ENCODE measurements at regions not wholly inside any gene's neighbourhood (a gene's known extent, or its start where the extent isn't known, plus 50 kb on each side); places are given as distances from the start of the nearest gene placed in this dataset.

DNA sequence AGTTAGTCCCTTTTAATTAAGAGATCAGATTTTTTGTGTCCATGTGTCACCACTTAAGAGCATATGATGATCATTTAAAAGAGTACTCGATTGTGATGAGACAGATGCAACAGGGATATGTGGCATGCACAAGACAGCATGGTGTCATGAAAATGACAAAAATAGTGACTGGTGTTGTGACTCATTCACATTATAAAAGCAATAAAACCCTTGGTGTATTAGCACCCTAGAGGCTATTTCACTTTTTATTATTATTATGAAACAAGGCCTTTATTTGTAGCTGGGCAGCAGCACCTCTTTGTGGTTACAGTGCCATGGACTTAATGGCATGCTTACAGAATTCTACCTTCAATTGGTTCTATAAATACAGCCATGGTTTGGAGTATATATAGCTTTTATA lies 1296.0 kb upstream of the ZEB2 start:
- TF ChIP-seq, protein P1, sequence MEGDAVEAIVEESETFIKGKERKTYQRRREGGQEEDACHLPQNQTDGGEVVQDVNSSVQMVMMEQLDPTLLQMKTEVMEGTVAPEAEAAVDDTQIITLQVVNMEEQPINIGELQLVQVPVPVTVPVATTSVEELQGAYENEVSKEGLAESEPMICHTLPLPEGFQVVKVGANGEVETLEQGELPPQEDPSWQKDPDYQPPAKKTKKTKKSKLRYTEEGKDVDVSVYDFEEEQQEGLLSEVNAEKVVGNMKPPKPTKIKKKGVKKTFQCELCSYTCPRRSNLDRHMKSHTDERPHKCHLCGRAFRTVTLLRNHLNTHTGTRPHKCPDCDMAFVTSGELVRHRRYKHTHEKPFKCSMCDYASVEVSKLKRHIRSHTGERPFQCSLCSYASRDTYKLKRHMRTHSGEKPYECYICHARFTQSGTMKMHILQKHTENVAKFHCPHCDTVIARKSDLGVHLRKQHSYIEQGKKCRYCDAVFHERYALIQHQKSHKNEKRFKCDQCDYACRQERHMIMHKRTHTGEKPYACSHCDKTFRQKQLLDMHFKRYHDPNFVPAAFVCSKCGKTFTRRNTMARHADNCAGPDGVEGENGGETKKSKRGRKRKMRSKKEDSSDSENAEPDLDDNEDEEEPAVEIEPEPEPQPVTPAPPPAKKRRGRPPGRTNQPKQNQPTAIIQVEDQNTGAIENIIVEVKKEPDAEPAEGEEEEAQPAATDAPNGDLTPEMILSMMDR (conservative IDR thresholded peaks at IDR 0.05 in 1 of 2, IDR thresholded peaks at IDR 0.05 in 1 of 2; ENCODE audit: low read depth in 1 of 2, low read length in 2 of 2) = no peak
- no peak for TF ChIP-seq EZH2 (IDR thresholded peaks at IDR 0.05; ENCODE audit: low read length, missing control alignments)

Measured in fibroblast of lung (primary cell).